Uterus (tissue), 2 donors: ENCODE measurements at regions not wholly inside any gene's neighbourhood (a gene's known extent, or its start where the extent isn't known, plus 50 kb on each side); places are given as distances from the start of the nearest gene placed in this dataset.
"Not testable (repeated sequence)": the region's sequence is repeated elsewhere in the genome, so short reads cannot be mapped to it uniquely, and the experiment has no call there.

Experiments used
- CTCF ChIP-seq, 4 experiments: fragments of 200-600 bp in 2 of 4; fragments of 450-650 bp in 2 of 4; sonication (generic) in 2 of 4; IDR thresholded peaks; one replicate each; pipeline ENCODE4 v1.5.1; 2016 to 2019; ENCODE audit warnings: antibody characterized with exemption in 4 of 4, mild to moderate bottlenecking in 2 of 4, moderate library complexity in 1 of 4
- POLR2A ChIP-seq, 2 donors: fragments of 450-650 bp; IDR thresholded peaks; one replicate each; pipeline ENCODE4 v1.6.1; 2016; ENCODE audit warnings: antibody characterized with exemption in 2 of 2, mild to moderate bottlenecking in 1 of 2, moderate library complexity in 1 of 2

- TF ChIP-seq CTCF, POLR2A (IDR thresholded peaks at IDR 0.05): not testable (repeated sequence)
These were observed 65.9 kb upstream of the METTL9 start for GRCh38 chr16:21533474-21533873.
